SK-N-SH treated with all-trans-retinoic acid at 6 μM for 48 hours (cell line): ENCODE measurements at regions not wholly inside any gene's neighbourhood (a gene's known extent, or its start where the extent isn't known, plus 50 kb on each side); places are given as distances from the start of the nearest gene placed in this dataset.

Experiments
- ATAC-seq: fragments of 200-7000 bp; cut with Tn5 transposase; 3 replicates; pipeline ENCODE4 v1.9.1; 2020; ENCODE audit warnings: mild to moderate bottlenecking, moderate library complexity
- ARNTL ChIP-seq: fragments of 450-650 bp; formaldehyde crosslinking; IDR thresholded peaks from 2 replicates; pipeline ENCODE4 v1.5.0; 2020; ENCODE audit warnings: low read depth, mild to moderate bottlenecking, moderate library complexity, borderline replicate concordance
- BACH2 ChIP-seq: fragments of 250-450 bp; sonication (Bioruptor Pico); IDR thresholded peaks from 2 replicates; pipeline ENCODE4 v1.9.0; 2021; ENCODE audit warnings: mild to moderate bottlenecking, borderline replicate concordance
- CSDC2 ChIP-seq: fragments of 250-450 bp; sonication (Bioruptor Pico); IDR thresholded peaks from 2 replicates; pipeline ENCODE4 v1.5.0; 2020; ENCODE audit warnings: mild to moderate bottlenecking, moderate library complexity
- ESRRG ChIP-seq: fragments of 250-450 bp; sonication (Bioruptor Pico); IDR thresholded peaks from 2 replicates; pipeline ENCODE4 v1.6.1; 2021; ENCODE audit warnings: mild to moderate bottlenecking
- GLIS3 ChIP-seq: fragments of 250-450 bp; sonication (Bioruptor Pico); IDR thresholded peaks from 2 replicates; pipeline ENCODE4 v1.5.0; 2020; ENCODE audit warnings: mild to moderate bottlenecking, moderate library complexity
- ISL1 ChIP-seq: fragments of 250-450 bp; sonication (Bioruptor Pico); IDR thresholded peaks from 2 replicates; pipeline ENCODE4 v2.1.2; 2022; ENCODE audit warnings: mild to moderate bottlenecking, moderate library complexity
- OSR1 ChIP-seq: fragments of 250-450 bp; sonication (Bioruptor Pico); IDR thresholded peaks from 2 replicates; pipeline ENCODE4 v1.8.0; 2022; ENCODE audit warnings: moderate library complexity, mild to moderate bottlenecking, inconsistent platforms
- PPARA ChIP-seq: fragments of 250-450 bp; sonication (Bioruptor Pico); IDR thresholded peaks from 2 replicates; pipeline ENCODE4 v1.5.0; 2020; ENCODE audit warnings: mild to moderate bottlenecking, borderline replicate concordance
- RARB ChIP-seq: fragments of 250-450 bp; sonication (Bioruptor Pico); IDR thresholded peaks from 2 replicates; pipeline ENCODE4 v1.8.0; 2021; ENCODE audit warnings: mild to moderate bottlenecking, moderate library complexity
- SNAI2 ChIP-seq: fragments of 250-450 bp; sonication (Bioruptor Pico); IDR thresholded peaks from 2 replicates; pipeline ENCODE4 v1.5.0; 2020; ENCODE audit warnings: mild to moderate bottlenecking, moderate library complexity
- TCF4 ChIP-seq: fragments of 250-450 bp; sonication (Bioruptor Pico); IDR thresholded peaks from 2 replicates; pipeline ENCODE4 v1.8.0; 2021; ENCODE audit warnings: mild to moderate bottlenecking, moderate library complexity, borderline replicate concordance
- TOX ChIP-seq: fragments of 250-450 bp; sonication (Bioruptor Pico); IDR thresholded peaks from 2 replicates; pipeline ENCODE4 v1.8.0; 2021; ENCODE audit warnings: mild to moderate bottlenecking, moderate library complexity, borderline replicate concordance
- ZC3H10 ChIP-seq: fragments of 250-450 bp; sonication (Bioruptor Pico); IDR thresholded peaks from 2 replicates; pipeline ENCODE4 v1.5.1; 2021; ENCODE audit warnings: mild to moderate bottlenecking, moderate library complexity
- ZFP3 ChIP-seq: fragments of 250-450 bp; sonication (Bioruptor Pico); IDR thresholded peaks from 2 replicates; pipeline ENCODE4 v1.5.0; 2020; ENCODE audit warnings: mild to moderate bottlenecking, moderate library complexity
- ZNF70 ChIP-seq: fragments of 450-650 bp; formaldehyde crosslinking; IDR thresholded peaks from 2 replicates; pipeline ENCODE4 v1.5.0; 2020; ENCODE audit warnings: mild to moderate bottlenecking, moderate library complexity
- TF ChIP-seq, protein P1 (sequence below): fragments of 250-450 bp; sonication (Bioruptor Pico); IDR thresholded peaks from 2 replicates; pipeline ENCODE4 v1.5.1; 2021; ENCODE audit warnings: mild to moderate bottlenecking, moderate library complexity
- TF ChIP-seq, protein P2 (sequence below): fragments of 250-450 bp; sonication (Bioruptor Pico); IDR thresholded peaks from 2 replicates; pipeline ENCODE4 v1.8.0; 2021; ENCODE audit warnings: low read depth, mild to moderate bottlenecking, moderate library complexity, borderline replicate concordance
- TF ChIP-seq, protein P3 (sequence below): fragments of 250-450 bp; sonication (Bioruptor Pico); IDR thresholded peaks from 2 replicates; pipeline ENCODE4 v1.5.0; 2020; ENCODE audit warnings: mild to moderate bottlenecking, moderate library complexity
- TF ChIP-seq, protein P4 (sequence below): fragments of 250-450 bp; sonication (Bioruptor Pico); IDR thresholded peaks from 2 replicates; pipeline ENCODE4 v1.5.1; 2020; ENCODE audit warnings: low read depth, mild to moderate bottlenecking, moderate library complexity

DNA sequence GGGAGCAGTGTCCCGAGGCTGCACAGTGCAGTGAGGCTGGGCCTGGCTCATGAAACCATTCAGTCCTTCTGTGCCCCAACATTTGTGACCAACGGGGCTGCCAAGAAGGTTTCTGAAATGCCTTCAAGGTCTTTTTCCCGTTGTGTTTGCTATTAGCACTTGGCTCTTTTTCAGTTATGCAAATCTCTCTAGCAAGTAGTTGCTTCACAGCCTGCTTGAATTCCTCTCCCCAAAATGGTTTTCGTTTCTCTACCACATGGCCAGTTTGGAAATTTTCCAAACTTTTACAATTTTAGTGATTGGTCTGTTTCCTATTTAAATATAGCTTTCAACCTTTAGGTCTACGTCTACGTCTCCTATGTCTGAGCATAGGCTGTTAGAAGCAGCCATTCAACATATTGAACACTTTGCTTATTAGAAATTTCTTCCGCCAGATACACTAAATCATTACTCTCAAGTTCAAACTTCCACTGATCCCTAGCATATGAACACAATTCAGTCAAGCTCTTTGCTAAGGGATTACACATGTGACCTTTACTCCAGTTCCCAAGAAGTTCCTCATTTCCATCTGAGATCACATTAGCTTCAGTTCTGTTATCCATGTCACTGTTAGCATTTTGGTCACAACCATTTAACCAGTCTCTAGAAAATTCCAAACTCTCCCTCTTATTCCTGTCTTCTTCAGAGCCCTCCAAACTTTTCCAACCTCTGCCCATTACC, 901.8 kb downstream of the GLUD2 start:
- no peak for ATAC-seq
- TF ChIP-seq TCF4 (no peak), SNAI2 (CRISPR knock-in tag) (no peak), ESRRG (no peak), RARB (no peak), BACH2 (no peak), CSDC2 (CRISPR knock-in tag) (no peak)
- TF ChIP-seq, protein P1, sequence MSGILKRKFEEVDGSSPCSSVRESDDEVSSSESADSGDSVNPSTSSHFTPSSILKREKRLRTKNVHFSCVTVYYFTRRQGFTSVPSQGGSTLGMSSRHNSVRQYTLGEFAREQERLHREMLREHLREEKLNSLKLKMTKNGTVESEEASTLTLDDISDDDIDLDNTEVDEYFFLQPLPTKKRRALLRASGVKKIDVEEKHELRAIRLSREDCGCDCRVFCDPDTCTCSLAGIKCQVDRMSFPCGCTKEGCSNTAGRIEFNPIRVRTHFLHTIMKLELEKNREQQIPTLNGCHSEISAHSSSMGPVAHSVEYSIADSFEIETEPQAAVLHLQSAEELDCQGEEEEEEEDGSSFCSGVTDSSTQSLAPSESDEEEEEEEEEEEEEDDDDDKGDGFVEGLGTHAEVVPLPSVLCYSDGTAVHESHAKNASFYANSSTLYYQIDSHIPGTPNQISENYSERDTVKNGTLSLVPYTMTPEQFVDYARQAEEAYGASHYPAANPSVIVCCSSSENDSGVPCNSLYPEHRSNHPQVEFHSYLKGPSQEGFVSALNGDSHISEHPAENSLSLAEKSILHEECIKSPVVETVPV, result no peak
- TF ChIP-seq, protein P2, sequence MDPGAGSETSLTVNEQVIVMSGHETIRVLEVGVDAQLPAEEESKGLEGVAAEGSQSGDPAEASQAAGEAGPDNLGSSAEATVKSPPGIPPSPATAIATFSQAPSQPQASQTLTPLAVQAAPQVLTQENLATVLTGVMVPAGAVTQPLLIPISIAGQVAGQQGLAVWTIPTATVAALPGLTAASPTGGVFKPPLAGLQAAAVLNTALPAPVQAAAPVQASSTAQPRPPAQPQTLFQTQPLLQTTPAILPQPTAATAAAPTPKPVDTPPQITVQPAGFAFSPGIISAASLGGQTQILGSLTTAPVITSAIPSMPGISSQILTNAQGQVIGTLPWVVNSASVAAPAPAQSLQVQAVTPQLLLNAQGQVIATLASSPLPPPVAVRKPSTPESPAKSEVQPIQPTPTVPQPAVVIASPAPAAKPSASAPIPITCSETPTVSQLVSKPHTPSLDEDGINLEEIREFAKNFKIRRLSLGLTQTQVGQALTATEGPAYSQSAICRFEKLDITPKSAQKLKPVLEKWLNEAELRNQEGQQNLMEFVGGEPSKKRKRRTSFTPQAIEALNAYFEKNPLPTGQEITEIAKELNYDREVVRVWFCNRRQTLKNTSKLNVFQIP (CRISPR knock-in tag), result no peak
- TF ChIP-seq, all 23 proteins: peak for 0

DNA sequence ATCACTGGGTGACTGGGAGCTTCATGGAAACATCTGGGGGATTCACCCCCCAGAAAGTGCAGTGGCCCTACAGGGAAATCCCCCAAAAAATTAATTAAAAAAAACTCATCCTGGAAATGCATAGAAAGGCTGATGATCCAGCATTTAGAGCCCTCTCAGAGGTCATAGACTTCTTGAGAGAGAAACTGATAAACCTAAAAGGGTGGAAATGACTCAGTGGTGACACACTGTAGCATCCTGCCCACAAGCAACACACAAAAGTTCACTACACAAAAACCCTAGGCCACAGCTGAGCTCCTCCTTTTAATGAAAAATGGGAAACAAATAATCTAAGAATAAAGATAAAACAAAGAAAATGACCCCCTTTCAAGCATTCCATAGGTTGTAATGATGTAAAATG, 911.5 kb downstream of the GLUD2 start:
- no peak for TF ChIP-seq SNAI2 (CRISPR knock-in tag)
- TF ChIP-seq ZFP3 (CRISPR knock-in tag), result no peak
- TF ChIP-seq, protein P3, sequence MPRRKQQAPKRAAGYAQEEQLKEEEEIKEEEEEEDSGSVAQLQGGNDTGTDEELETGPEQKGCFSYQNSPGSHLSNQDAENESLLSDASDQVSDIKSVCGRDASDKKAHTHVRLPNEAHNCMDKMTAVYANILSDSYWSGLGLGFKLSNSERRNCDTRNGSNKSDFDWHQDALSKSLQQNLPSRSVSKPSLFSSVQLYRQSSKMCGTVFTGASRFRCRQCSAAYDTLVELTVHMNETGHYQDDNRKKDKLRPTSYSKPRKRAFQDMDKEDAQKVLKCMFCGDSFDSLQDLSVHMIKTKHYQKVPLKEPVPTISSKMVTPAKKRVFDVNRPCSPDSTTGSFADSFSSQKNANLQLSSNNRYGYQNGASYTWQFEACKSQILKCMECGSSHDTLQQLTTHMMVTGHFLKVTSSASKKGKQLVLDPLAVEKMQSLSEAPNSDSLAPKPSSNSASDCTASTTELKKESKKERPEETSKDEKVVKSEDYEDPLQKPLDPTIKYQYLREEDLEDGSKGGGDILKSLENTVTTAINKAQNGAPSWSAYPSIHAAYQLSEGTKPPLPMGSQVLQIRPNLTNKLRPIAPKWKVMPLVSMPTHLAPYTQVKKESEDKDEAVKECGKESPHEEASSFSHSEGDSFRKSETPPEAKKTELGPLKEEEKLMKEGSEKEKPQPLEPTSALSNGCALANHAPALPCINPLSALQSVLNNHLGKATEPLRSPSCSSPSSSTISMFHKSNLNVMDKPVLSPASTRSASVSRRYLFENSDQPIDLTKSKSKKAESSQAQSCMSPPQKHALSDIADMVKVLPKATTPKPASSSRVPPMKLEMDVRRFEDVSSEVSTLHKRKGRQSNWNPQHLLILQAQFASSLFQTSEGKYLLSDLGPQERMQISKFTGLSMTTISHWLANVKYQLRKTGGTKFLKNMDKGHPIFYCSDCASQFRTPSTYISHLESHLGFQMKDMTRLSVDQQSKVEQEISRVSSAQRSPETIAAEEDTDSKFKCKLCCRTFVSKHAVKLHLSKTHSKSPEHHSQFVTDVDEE, result no peak
- TF ChIP-seq, protein P2 (CRISPR knock-in tag), result no peak
- no peak for TF ChIP-seq RARB
- TF ChIP-seq ARNTL (CRISPR knock-in tag), result no peak
- TF ChIP-seq, protein P4, sequence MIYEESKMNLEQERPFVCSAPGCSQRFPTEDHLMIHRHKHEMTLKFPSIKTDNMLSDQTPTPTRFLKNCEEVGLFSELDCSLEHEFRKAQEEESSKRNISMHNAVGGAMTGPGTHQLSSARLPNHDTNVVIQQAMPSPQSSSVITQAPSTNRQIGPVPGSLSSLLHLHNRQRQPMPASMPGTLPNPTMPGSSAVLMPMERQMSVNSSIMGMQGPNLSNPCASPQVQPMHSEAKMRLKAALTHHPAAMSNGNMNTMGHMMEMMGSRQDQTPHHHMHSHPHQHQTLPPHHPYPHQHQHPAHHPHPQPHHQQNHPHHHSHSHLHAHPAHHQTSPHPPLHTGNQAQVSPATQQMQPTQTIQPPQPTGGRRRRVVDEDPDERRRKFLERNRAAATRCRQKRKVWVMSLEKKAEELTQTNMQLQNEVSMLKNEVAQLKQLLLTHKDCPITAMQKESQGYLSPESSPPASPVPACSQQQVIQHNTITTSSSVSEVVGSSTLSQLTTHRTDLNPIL (CRISPR knock-in tag), result no peak
- no peak for TF ChIP-seq BACH2
- no peak for ATAC-seq

DNA sequence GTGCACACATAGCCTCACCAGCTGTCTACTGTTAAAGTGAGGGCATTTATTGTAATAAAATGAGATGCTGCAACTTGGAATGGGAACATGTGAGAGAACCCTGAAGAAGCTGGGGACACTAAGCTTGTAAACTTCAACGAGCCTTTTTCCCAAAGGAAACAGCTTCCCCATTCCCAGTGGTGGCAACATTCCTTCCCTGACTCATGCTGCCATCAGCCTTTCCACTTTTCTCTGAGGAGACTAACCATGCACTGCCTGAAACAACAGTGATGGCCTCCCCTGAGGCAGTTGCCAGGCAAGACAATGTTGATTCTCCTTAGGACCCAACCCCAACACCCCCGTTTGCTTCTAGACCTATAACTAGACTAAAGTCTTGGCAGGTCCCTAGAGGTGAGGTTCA, 928.3 kb downstream of the GLUD2 start:
- TF ChIP-seq OSR1 (CRISPR knock-in tag) (no peak), CSDC2 (CRISPR knock-in tag) (no peak), ZNF70 (no peak), ZC3H10 (no peak), SNAI2 (CRISPR knock-in tag) (no peak), ISL1 (no peak), TOX (CRISPR knock-in tag) (no peak), PPARA (CRISPR knock-in tag) (no peak), ESRRG (no peak), BACH2 (no peak), GLIS3 (CRISPR knock-in tag) (no peak)
- TF ChIP-seq, protein P4 (CRISPR knock-in tag), result no peak
- TF ChIP-seq, protein P2 (CRISPR knock-in tag), result no peak
- ATAC-seq, result no peak
